Upper lobe of left lung (tissue), 6 donors: ENCODE measurements at regions not wholly inside any gene's neighbourhood (a gene's known extent, or its start where the extent isn't known, plus 50 kb on each side); places are given as distances from the start of the nearest gene placed in this dataset.

Source experiments
- ATAC-seq, 2 donors: fragments of 200-7000 bp; cut with Tn5 transposase; one replicate each; pipeline ENCODE4 v1.9.1; 2022; ENCODE audit warnings: mild to moderate bottlenecking in 2 of 2, moderate library complexity in 2 of 2; ENCODE audit not compliant: low FRiP score in 2 of 2
- DNase-seq, 2 donors: peaks; one replicate each; pipeline ENCODE4 v3.0.0-alpha.2; 2019 to 2020
- H3K27ac ChIP-seq, 4 donors: fragments of 200-600 bp; sonication (generic); one replicate each; pipeline ENCODE4 v1.5.1; 2016 to 2019
- H3K27me3 ChIP-seq, 4 donors: fragments of 200-600 bp; sonication (generic); one replicate each; pipeline ENCODE4 v1.5.1; 2017 to 2019
- H3K36me3 ChIP-seq, 4 donors: fragments of 200-600 bp; sonication (generic); one replicate each; pipeline ENCODE4 v1.5.1; 2016 to 2019
- H3K4me1 ChIP-seq, 4 donors: fragments of 200-600 bp; sonication (generic); one replicate each; pipeline ENCODE4 v1.5.1; 2018 to 2019
- H3K4me3 ChIP-seq, 4 donors: fragments of 200-600 bp; sonication (generic); one replicate each; pipeline ENCODE4 v1.5.1; 2017 to 2019; ENCODE audit warnings: mild to moderate bottlenecking in 2 of 4, moderate library complexity in 1 of 4
- H3K9me3 ChIP-seq, 4 donors: fragments of 200-600 bp; sonication (generic); one replicate each; pipeline ENCODE4 v1.5.1; 2018 to 2019
- CTCF ChIP-seq, 6 experiments: fragments of 450-650 bp in 4 of 6; fragments of 200-600 bp in 2 of 6; sonication (generic) in 2 of 6; IDR thresholded peaks; one replicate each; pipeline ENCODE4 v1.5.1; 2016 to 2019; ENCODE audit warnings: antibody characterized with exemption in 6 of 6
- EP300 ChIP-seq, 4 donors: sonication (generic); formaldehyde crosslinking; IDR thresholded peaks; one replicate each; pipeline ENCODE4 v1.5.1; 2017; ENCODE audit warnings: antibody characterized with exemption in 4 of 4, control low read depth in 2 of 4
- POLR2A ChIP-seq, 4 donors: fragments of 450-650 bp; IDR thresholded peaks; one replicate each; pipeline ENCODE4 v1.5.1; 2016 to 2017; ENCODE audit warnings: antibody characterized with exemption in 4 of 4, mild to moderate bottlenecking in 2 of 4
- POLR2AphosphoS5 ChIP-seq, 2 donors: sonication (generic); formaldehyde crosslinking; IDR thresholded peaks; one replicate each; pipeline ENCODE4 v1.5.1; 2017; ENCODE audit warnings: antibody characterized with exemption in 2 of 2
- WGBS, 2 donors: methylation state at CpG; one replicate each; pipeline ENCODE4 v1.1.5; 2017 to 2018; 5-methylcytosine and 5-hydroxymethylcytosine counted together
- donor health status: DM: no; HTN: no; CAD: no; lungs with moderate emphysema.
- donor health status: DM: no; HTN: yes; CAD: no; lungs with severe emphysema.

- Histone ChIP-seq H3K27me3 (no peaks in the 10 kb centered on the region), H3K9me3 (no peaks in the 10 kb centered on the region), H3K4me3 (no peak overlapping the region), H3K36me3 (no peaks in the 10 kb centered on the region), H3K4me1 (peaks cover 0 to 9% (median 5%) of the 10 kb centered on the region in 4 donors), H3K27ac (no peak overlapping the region)
- ATAC-seq (no peak), DNase-seq (no peak)
- TF ChIP-seq POLR2A (IDR thresholded peaks at IDR 0.05) (no peak), CTCF (IDR thresholded peaks at IDR 0.05) (no peak), POLR2AphosphoS5 (IDR thresholded peaks at IDR 0.05) (no peak), EP300 (IDR thresholded peaks at IDR 0.05) (no peak)
- WGBS, 2 donors: 28 to 29% methylated on average over 13 of the region's 13 CpGs
Observed at GRCh38 chr16:16992975-16993765, 477.6 kb downstream of the XYLT1 start.

GRCh38 chr16:16994831-16995230, 475.9 kb downstream of the XYLT1 start:
- TF ChIP-seq CTCF (IDR thresholded peaks at IDR 0.05) (no peak), POLR2A (IDR thresholded peaks at IDR 0.05) (no peak), POLR2AphosphoS5 (IDR thresholded peaks at IDR 0.05) (no peak), EP300 (IDR thresholded peaks at IDR 0.05) (no peak)
- H3K9me3 ChIP-seq: no peaks in the 10 kb centered on the region
- WGBS, 2 donors: 83 to 85% methylated on average over 5 of the region's 5 CpGs
- H3K27ac ChIP-seq: no peak overlapping the region
- no peak overlapping the region for H3K4me3 ChIP-seq
- no peaks in the 10 kb centered on the region for H3K27me3 ChIP-seq
- peaks cover 0 to 9% (median 5%) of the 10 kb centered on the region in 4 donors for H3K4me1 ChIP-seq
- no peaks in the 10 kb centered on the region for H3K36me3 ChIP-seq
- no peak for ATAC-seq
- DNase-seq: no peak

- Histone ChIP-seq H3K9me3 (no peaks in the 10 kb centered on the region), H3K27ac (no peak overlapping the region), H3K4me1 (peaks cover 0 to 9% (median 5%) of the 10 kb centered on the region in 4 donors), H3K27me3 (no peaks in the 10 kb centered on the region), H3K4me3 (no peak overlapping the region), H3K36me3 (no peaks in the 10 kb centered on the region)
- 67 to 68% methylated on average over 1 to 3 of the region's 3 CpGs for WGBS, 2 donors
- TF ChIP-seq POLR2A (IDR thresholded peaks at IDR 0.05) (no peak), CTCF (IDR thresholded peaks at IDR 0.05) (no peak), EP300 (IDR thresholded peaks at IDR 0.05) (no peak), POLR2AphosphoS5 (IDR thresholded peaks at IDR 0.05) (no peak)
- DNase-seq (no peak), ATAC-seq (no peak)
Observed at GRCh38 chr16:16996827-16997226, 473.9 kb downstream of the XYLT1 start.

- WGBS, 2 donors: 74 to 81% methylated on average over 6 of the region's 6 CpGs
- no peak for ATAC-seq
- TF ChIP-seq EP300 (IDR thresholded peaks at IDR 0.05) (no peak), POLR2AphosphoS5 (IDR thresholded peaks at IDR 0.05) (no peak), CTCF (IDR thresholded peaks at IDR 0.05) (no peak), POLR2A (IDR thresholded peaks at IDR 0.05) (no peak)
Observed at GRCh38 chr16:16997349-16997748, 473.4 kb downstream of the XYLT1 start.

GRCh38 chr16:17001471-17001870, 469.3 kb downstream of the XYLT1 start:
- no peak for ATAC-seq
- no peak overlapping the region for H3K27ac ChIP-seq
- H3K4me1 ChIP-seq: no peaks in the 10 kb centered on the region
- TF ChIP-seq POLR2AphosphoS5 (IDR thresholded peaks at IDR 0.05): no peak
- TF ChIP-seq EP300 (IDR thresholded peaks at IDR 0.05): no peak
- TF ChIP-seq POLR2A (IDR thresholded peaks at IDR 0.05): no peak
- TF ChIP-seq CTCF (IDR thresholded peaks at IDR 0.05): no peak
- whole genome bisulfite sequencing, 2 donors: 84 to 88% methylated on average over 3 of the region's 3 CpGs
- H3K4me3 ChIP-seq: no peak overlapping the region
- DNase-seq: no peak
- no peaks in the 10 kb centered on the region for H3K9me3 ChIP-seq
- no peaks in the 10 kb centered on the region for H3K27me3 ChIP-seq
- H3K36me3 ChIP-seq: no peaks in the 10 kb centered on the region

More at GRCh38 chr16:16997349-16997748, 473.4 kb downstream of the XYLT1 start:
- no peaks in the 10 kb centered on the region for H3K9me3 ChIP-seq
- no peak for DNase-seq
- H3K27me3 ChIP-seq: no peaks in the 10 kb centered on the region
- H3K36me3 ChIP-seq: no peaks in the 10 kb centered on the region
- peaks cover 0 to 9% (median 5%) of the 10 kb centered on the region in 4 donors for H3K4me1 ChIP-seq
- no peak overlapping the region for H3K27ac ChIP-seq
- no peak overlapping the region for H3K4me3 ChIP-seq
